Adrenal gland (tissue), 9 donors: ENCODE measurements at regions not wholly inside any gene's neighbourhood (a gene's known extent, or its start where the extent isn't known, plus 50 kb on each side); places are given as distances from the start of the nearest gene placed in this dataset.
A peak's percentile ranks its signal among the peaks of the same experiment; 100 is the strongest.

ENCODE experiments used
- DNase-seq, 7 donors: peaks; one replicate each; pipeline ENCODE4 v3.0.0-alpha.2; 2019 to 2020
- H3K27ac ChIP-seq, 5 donors: fragments of 200-600 bp; sonication (generic) in 4 of 5; 1 replicate in 3 of 5; 2 replicates in 2 of 5; pipeline versions ENCODE4 v1.5.1 to v1.8.0; 2016 to 2020; ENCODE audit warnings: mild to moderate bottlenecking in 1 of 5
- H3K27me3 ChIP-seq: fragments of 200-600 bp; 2 replicates; pipeline ENCODE4 v1.8.0; 2021
- H3K36me3 ChIP-seq, 2 donors: fragments of 200-600 bp; replicated peaks in 1 of 2; 1 replicate in 1 of 2; 2 replicates in 1 of 2; pipeline versions ENCODE4 v1.5.1 to v1.8.0; 2018 to 2022
- H3K4me1 ChIP-seq, 2 donors: fragments of 200-600 bp; replicated peaks in 1 of 2; 1 replicate in 1 of 2; 2 replicates in 1 of 2; pipeline versions ENCODE4 v1.5.1 to v1.8.0; 2018 to 2021
- H3K4me3 ChIP-seq, 4 donors: fragments of 200-600 bp; sonication (generic) in 3 of 4; one replicate each; pipeline ENCODE4 v1.5.1; 2016 to 2018
- H3K9me3 ChIP-seq, 3 donors: fragments of 200-600 bp; sonication (generic) in 1 of 3; replicated peaks in 1 of 3; 1 replicate in 2 of 3; 2 replicates in 1 of 3; pipeline versions ENCODE4 v1.5.1 to v1.8.0; 2016 to 2021
- CTCF ChIP-seq, 6 experiments: fragments of 450-650 bp in 4 of 6; fragments of 200-600 bp in 2 of 6; sonication (generic) in 1 of 6; IDR thresholded peaks; 1 replicate in 5 of 6; 2 replicates in 1 of 6; pipeline versions ENCODE4 v1.5.1 to v1.8.0; 2016 to 2021; ENCODE audit warnings: antibody characterized with exemption in 6 of 6, mild to moderate bottlenecking in 2 of 6, moderate library complexity in 1 of 6
- POLR2A ChIP-seq, 2 donors: fragments of 450-650 bp; IDR thresholded peaks; one replicate each; pipeline ENCODE4 v1.6.1; 2017; ENCODE audit warnings: antibody characterized with exemption in 2 of 2, mild to moderate bottlenecking in 2 of 2, moderate library complexity in 1 of 2
- WGBS, 4 donors: extraction: QIAGEN DNeasy Blood & Tissue Kit in 2 of 4; methylation state at CpG; one replicate each; pipeline versions ENCODE4 v1.1.5 to v1.1.7; 2013 to 2017; 5-methylcytosine and 5-hydroxymethylcytosine counted together
- intact Hi-C, 2 donors: fragments of 100-400 bp; cut with DNase I; formaldehyde crosslinking; loops; one replicate each; pipeline versions ENCODE4 v1.14.1 to v1.15.0; 2022 to 2023
- donor health status: healthy with polysubstance abuse.
- donor health status: Bipolar disorder and iron deficiency.
- donor health status: DM: yes; HTN: yes; CAD: no.
- donor health status: DM: no; HTN: no; CAD: no.
- donor health status: DM: no; HTN: no; CAD: no.

GRCh38 chr2:173652311-173652710, 297.6 kb downstream of the CDCA7 start:
- TF ChIP-seq POLR2A (IDR thresholded peaks at IDR 0.05) (no peak), CTCF (IDR thresholded peaks at IDR 0.05) (no peak)
- peak in 4 of 7 donors; percentile 10 to 32 (median 24) for DNase-seq
- H3K36me3 ChIP-seq = no peaks in the 10 kb centered on the region
- intact Hi-C loops = no loop called here
- peaks cover 0 to 3% of the 10 kb centered on the region in 2 donors for H3K4me1 ChIP-seq
- no peaks in the 10 kb centered on the region for H3K27me3 ChIP-seq
- H3K9me3 ChIP-seq = no peaks in the 10 kb centered on the region
- 88 to 100% (median 91%) methylated on average over 1 of the region's 1 CpG for WGBS, 4 donors
- no peak overlapping the region for H3K4me3 ChIP-seq
- H3K27ac ChIP-seq = peak overlapping the region in 1 of 5 donors; percentile 57

- intact Hi-C loops = no loop called here
- Histone ChIP-seq H3K4me1 (peaks cover 0 to 3% of the 10 kb centered on the region in 2 donors), H3K27me3 (no peaks in the 10 kb centered on the region), H3K36me3 (no peaks in the 10 kb centered on the region), H3K27ac (peak overlapping the region in 1 of 5 donors; percentile 57), H3K4me3 (no peak overlapping the region), H3K9me3 (no peaks in the 10 kb centered on the region)
- no peak for TF ChIP-seq POLR2A (IDR thresholded peaks at IDR 0.05)
- TF ChIP-seq CTCF (IDR thresholded peaks at IDR 0.05) = no peak
- DNase-seq = peak in 6 of 7 donors; percentile 45 to 70 (median 56)
- WGBS, 4 donors = 57 to 67% (median 60%) methylated on average over 10 of the region's 10 CpGs
Observed at GRCh38 chr2:173652767-173653431, 298.2 kb downstream of the CDCA7 start.

DNA sequence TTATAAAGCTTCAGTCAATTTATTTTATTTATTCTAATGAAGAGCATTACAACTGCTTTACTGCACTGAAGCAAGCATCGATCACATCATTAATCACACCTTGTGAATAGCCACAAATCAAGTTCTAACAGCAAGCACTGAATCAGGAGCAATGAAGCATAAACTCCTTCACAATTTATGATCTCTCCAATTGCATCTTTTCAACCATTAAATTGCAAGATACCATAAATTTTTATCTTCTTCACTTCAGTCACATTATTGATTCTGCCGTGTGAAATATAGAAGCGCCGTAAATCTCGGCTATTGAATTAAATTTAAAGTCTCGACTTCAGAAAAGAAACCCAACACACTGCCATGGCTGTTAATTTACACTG, 298.7 kb downstream of the CDCA7 start:
- Histone ChIP-seq H3K4me3 (no peak overlapping the region), H3K27me3 (no peaks in the 10 kb centered on the region), H3K4me1 (peaks cover 0 to 3% of the 10 kb centered on the region in 2 donors), H3K9me3 (no peaks in the 10 kb centered on the region), H3K36me3 (no peaks in the 10 kb centered on the region), H3K27ac (no peak overlapping the region)
- intact Hi-C loops = no loop called here
- no peak for DNase-seq
- WGBS, 4 donors = 64 to 73% (median 66%) methylated on average over 6 of the region's 6 CpGs
- TF ChIP-seq CTCF (IDR thresholded peaks at IDR 0.05) (no peak), POLR2A (IDR thresholded peaks at IDR 0.05) (no peak)

DNA sequence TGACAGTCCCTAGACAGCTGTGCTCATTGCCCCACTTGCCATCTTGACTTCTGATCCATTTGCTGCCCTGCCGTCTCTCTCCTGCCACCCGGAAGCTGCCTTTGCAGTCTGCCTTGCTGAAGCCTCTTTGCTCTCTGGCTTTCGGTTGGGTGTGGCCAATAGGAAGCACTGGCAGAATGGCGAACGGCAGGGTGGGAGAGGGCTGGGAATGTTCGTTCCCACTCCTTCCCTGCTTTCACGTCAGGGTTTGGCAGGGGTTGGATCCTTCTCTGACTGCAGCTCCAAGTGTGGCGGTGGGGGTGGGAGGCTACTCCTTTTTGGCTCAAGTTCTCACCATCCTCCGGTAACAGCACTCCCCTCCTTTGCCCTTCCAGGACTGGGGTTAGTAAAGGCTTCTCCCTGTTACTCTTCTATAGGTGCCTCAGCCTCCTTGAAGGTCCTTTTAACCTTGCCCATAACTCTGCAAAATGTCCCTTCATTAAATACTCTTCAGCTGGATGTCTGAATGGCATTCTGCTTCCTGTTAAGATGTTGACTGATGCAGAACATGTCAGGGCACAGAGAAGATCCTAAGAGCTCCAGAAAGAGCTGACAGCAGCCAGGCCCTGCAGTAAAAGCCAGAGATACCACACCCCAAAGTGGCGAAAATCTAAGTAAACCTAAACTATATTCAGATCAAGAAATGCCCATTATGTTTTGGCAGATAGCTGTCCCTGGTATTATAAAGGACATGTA, 299.7 kb downstream of the CDCA7 start:
- intact Hi-C loops = no loop called here
- Histone ChIP-seq H3K4me3 (no peak overlapping the region), H3K9me3 (no peaks in the 10 kb centered on the region), H3K36me3 (no peaks in the 10 kb centered on the region), H3K4me1 (no peaks in the 10 kb centered on the region), H3K27ac (no peak overlapping the region), H3K27me3 (no peaks in the 10 kb centered on the region)
- WGBS, 4 donors = 45 to 60% (median 54%) methylated on average over 10 of the region's 10 CpGs
- no peak for DNase-seq
- TF ChIP-seq POLR2A (IDR thresholded peaks at IDR 0.05) (no peak), CTCF (IDR thresholded peaks at IDR 0.05) (no peak)
